ENCODE measurements at regions not wholly inside any gene's neighbourhood (a gene's known extent, or its start where the extent isn't known, plus 50 kb on each side); places are given as distances from the start of the nearest gene placed in this dataset.

DNA sequence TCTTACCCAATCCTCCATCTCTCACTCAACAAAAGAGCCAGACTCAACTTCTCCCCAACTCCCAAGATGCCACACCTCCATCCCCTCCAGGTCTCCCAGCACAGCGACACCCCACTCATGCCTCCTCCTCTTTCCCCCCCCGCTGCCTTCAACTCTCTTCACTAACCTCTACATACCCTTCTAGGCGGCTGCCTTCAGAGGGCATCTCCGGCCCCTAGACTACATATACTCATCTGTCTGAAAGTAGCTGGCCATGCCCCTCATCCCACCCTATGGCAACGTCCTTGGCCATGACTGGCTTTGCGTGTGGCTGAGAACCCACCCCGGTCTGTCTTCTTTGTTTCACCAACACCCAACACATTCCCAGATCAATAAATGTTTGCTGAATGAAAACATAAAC lies 81.7 kb upstream of the TMEM45B start:
- Histone ChIP-seq H3K4me3 (no peak overlapping the region), H3K27ac (no peak overlapping the region), H3K4me1 (peaks cover 2% of the 10 kb centered on the region), H3K27me3 (no peaks in the 10 kb centered on the region), H3K36me3 (replicated peaks in 1 of 2; ENCODE audit: insufficient read depth in 1 of 2, low read depth in 2 of 2) (no peaks in the 10 kb centered on the region), H3K9me3 (no peaks in the 10 kb centered on the region)
- intact Hi-C loops (cut with DNase I): no loop called here
- ATAC-seq (no peak), DNase-seq (no peak)
- 63 to 69% methylated on average over 7 of the region's 7 CpGs for WGBS, 2 donors
- TF ChIP-seq POLR2A (IDR thresholded peaks at IDR 0.05): no peak
- TF ChIP-seq, protein P1, sequence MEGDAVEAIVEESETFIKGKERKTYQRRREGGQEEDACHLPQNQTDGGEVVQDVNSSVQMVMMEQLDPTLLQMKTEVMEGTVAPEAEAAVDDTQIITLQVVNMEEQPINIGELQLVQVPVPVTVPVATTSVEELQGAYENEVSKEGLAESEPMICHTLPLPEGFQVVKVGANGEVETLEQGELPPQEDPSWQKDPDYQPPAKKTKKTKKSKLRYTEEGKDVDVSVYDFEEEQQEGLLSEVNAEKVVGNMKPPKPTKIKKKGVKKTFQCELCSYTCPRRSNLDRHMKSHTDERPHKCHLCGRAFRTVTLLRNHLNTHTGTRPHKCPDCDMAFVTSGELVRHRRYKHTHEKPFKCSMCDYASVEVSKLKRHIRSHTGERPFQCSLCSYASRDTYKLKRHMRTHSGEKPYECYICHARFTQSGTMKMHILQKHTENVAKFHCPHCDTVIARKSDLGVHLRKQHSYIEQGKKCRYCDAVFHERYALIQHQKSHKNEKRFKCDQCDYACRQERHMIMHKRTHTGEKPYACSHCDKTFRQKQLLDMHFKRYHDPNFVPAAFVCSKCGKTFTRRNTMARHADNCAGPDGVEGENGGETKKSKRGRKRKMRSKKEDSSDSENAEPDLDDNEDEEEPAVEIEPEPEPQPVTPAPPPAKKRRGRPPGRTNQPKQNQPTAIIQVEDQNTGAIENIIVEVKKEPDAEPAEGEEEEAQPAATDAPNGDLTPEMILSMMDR (IDR thresholded peaks at IDR 0.05): no peak

DNA sequence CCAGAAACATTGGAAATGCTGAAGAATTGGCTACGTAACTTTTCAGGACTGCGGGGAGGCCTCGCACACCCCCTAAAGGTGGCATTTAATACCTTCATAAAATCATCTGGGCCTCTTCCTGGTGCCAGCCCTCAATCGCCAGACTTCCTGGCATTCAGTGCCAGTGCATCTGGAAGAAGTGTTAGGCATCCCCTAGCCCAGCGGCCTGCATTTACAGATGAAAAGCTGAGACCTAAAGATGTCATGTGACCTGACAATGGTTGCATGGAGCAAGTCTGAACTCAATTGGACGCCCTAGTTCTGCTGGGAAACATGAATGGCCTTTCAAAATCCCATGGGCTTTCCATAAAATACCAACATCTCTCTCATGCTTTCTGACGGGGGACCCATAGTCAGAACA lies 81.0 kb upstream of the TMEM45B start:
- TF ChIP-seq, protein P1 (IDR thresholded peaks at IDR 0.05): no peak
- no peak for DNase-seq
- 84 to 85% methylated on average over 7 of the region's 7 CpGs for WGBS, 2 donors
- Histone ChIP-seq H3K4me1 (no peaks in the 10 kb centered on the region), H3K9me3 (no peaks in the 10 kb centered on the region), H3K27me3 (no peaks in the 10 kb centered on the region), H3K36me3 (replicated peaks in 1 of 2; ENCODE audit: insufficient read depth in 1 of 2, low read depth in 2 of 2) (no peaks in the 10 kb centered on the region), H3K27ac (no peak overlapping the region), H3K4me3 (no peak overlapping the region)
- no peak for ATAC-seq
- intact Hi-C loops (cut with DNase I): no loop called here

DNA sequence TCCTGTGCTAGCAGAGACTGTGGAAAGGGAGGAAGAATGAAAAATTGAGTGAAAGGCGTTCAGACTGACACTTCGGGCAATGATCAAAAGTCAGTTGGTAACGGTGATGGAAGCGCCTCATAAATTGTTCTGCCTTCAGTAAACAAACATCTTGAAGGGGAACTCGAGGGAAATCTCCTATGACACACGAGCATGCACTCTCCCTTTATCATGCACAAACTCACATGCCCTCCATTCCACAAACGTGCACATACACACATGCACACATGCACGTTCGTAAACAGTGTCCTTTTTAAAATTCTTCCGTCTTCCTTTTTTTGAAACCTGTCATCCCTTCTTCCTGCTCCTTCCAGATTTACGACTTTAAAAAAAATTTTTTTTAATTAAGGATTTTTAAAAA lies 77.8 kb upstream of the TMEM45B start:
- H3K9me3 ChIP-seq: no peaks in the 10 kb centered on the region
- ATAC-seq: no peak
- H3K27me3 ChIP-seq: no peaks in the 10 kb centered on the region
- H3K4me1 ChIP-seq: no peaks in the 10 kb centered on the region
- H3K36me3 ChIP-seq (replicated peaks in 1 of 2; ENCODE audit: insufficient read depth in 1 of 2, low read depth in 2 of 2): no peaks in the 10 kb centered on the region
- 53 to 57% methylated on average over 11 of the region's 11 CpGs for WGBS, 2 donors
- no peak overlapping the region for H3K4me3 ChIP-seq
- no peak for DNase-seq
- H3K27ac ChIP-seq: no peak overlapping the region
- TF ChIP-seq POLR2A (IDR thresholded peaks at IDR 0.05): no peak
- TF ChIP-seq, protein P1 (IDR thresholded peaks at IDR 0.05): no peak
- intact Hi-C loops (cut with DNase I): no loop called here

DNA sequence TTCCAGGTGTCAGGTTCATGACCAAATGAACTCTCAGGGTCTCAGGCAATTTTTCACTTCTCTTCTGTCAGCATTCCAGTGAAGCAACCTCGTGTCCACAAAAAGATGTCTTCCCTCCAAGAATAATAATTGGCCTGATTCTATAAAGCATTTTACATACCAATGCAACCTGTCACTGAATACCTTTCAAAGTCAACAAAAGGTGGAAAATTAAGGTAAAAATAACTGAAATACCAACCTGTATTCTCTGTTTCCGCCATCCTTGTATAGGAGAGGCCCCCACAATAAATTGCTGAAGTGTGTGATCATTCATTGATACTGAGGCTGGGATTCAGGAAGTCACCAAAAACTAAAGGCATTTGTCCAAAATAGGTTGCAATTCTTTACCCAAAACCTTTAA lies 77.4 kb upstream of the TMEM45B start:
- ATAC-seq (no peak), DNase-seq (no peak)
- H3K4me1 ChIP-seq: no peaks in the 10 kb centered on the region
- H3K9me3 ChIP-seq: no peaks in the 10 kb centered on the region
- no peaks in the 10 kb centered on the region for H3K27me3 ChIP-seq
- no peak overlapping the region for H3K27ac ChIP-seq
- TF ChIP-seq POLR2A (IDR thresholded peaks at IDR 0.05): no peak
- TF ChIP-seq, protein P1 (IDR thresholded peaks at IDR 0.05): no peak
- intact Hi-C loops (cut with DNase I): no loop called here
- no peaks in the 10 kb centered on the region for H3K36me3 ChIP-seq (replicated peaks in 1 of 2; ENCODE audit: insufficient read depth in 1 of 2, low read depth in 2 of 2)
- 69 to 70% methylated on average over 2 of the region's 2 CpGs for WGBS, 2 donors
- H3K4me3 ChIP-seq: no peak overlapping the region

DNA sequence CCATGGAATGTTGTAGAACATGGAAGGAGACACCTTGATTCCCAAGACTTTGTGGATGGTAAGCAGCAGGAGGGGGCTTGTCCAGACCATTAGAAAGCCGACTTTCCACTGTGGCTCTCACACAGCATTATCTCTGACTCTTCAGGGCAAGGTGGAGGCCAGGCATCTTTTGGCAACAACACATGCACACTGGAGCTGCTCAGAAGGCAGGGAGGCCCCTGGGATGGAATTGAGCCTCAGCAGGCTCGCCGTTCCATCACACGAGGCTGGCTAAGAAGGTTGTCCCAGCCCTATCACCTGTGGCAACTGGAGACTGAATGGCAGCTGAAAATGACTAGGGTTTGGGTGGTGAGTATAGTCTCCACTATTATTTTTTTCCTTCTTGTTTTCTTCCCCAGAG lies 76.3 kb upstream of the TMEM45B start:
- ATAC-seq (no peak), DNase-seq (no peak)
- no peaks in the 10 kb centered on the region for H3K27me3 ChIP-seq
- H3K4me1 ChIP-seq: no peaks in the 10 kb centered on the region
- intact Hi-C loops (cut with DNase I): no loop called here
- H3K4me3 ChIP-seq: no peak overlapping the region
- no peak overlapping the region for H3K27ac ChIP-seq
- H3K9me3 ChIP-seq: no peaks in the 10 kb centered on the region
- H3K36me3 ChIP-seq (replicated peaks in 1 of 2; ENCODE audit: insufficient read depth in 1 of 2, low read depth in 2 of 2): no peaks in the 10 kb centered on the region
- WGBS, 2 donors: 70 to 76% methylated on average over 4 of the region's 4 CpGs
- no peak for TF ChIP-seq POLR2A (IDR thresholded peaks at IDR 0.05)
- TF ChIP-seq, protein P1 (IDR thresholded peaks at IDR 0.05): no peak
